ENCODE measurements at regions not wholly inside any gene's neighbourhood (a gene's known extent, or its start where the extent isn't known, plus 50 kb on each side); places are given as distances from the start of the nearest gene placed in this dataset.

DNA sequence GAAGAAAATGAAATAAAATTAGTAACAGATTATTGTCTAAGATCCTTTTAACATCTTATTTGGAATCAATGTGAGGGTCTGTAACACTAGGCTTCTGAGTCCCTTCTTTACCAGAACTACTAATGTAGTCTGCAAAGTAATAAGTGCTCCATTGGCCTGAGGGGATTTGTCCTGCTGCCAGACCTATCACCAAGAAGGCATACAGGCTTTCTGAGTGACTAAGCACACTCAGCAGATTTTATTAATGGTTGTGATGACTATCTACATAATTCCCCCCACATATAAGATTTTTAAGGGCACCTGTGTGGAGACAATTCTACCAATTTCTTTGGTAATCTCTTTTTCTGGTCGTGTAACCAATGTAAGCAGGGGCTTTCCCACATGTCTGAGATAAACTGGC lies 365.0 kb upstream of the FAT3 start:
- no peak for DNase-seq

DNA sequence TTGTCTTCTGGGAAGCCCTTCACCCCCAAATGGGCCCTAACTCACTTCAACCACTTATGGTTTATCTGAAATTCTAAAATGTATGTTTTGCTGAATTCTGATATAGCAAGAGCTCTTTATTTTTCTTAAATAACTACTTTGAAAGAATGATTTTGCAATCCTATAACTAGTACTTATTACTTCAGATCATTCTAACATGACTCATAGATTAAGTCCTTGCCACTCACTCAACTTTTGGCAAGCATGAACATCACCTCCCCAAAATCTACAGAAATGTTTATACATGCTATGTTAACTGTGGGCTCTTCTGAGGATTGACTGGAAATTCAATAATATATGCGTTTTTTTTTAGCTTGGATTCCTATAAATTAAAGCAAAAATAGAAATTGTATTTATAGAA lies 367.4 kb upstream of the FAT3 start:
- DNase-seq, result no peak

DNA sequence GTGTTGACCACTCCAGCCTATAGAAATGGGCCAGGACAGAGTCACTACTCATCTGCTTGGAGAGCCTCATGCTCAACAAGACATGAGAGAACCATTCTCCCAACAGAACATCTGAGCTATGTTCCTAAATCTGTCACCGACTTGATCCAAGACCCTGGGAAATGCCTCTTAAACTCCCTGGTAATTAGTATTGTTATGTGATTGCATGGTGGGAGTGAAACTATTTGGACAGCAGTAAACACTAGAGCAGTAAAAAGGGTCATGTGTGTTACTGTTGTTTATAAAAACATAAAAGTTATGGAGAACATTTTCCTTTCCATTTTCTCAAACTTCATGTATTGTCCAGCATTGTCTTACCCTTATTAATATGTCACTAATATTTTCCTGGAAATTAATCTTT lies 369.8 kb upstream of the FAT3 start:
- DNase-seq, result no peak

DNA sequence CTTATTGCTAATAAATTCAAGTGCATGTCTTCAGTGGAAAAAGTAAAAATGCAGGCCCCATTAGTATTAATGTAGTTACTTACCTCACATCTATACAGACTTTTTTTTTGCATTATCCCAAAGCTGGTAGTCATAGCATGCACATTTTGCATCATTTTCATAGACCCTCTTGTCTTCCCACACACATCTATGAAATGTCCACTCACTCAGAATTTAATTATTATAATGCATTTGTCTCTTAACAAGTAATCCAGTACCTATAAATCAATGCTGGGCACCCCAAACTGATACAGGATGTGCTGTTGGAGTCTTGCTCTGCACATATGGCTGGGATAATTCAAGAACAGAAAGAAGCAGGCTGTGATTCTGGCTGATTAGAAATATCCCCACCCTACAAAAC lies 370.4 kb upstream of the FAT3 start:
- no peak for DNase-seq

DNA sequence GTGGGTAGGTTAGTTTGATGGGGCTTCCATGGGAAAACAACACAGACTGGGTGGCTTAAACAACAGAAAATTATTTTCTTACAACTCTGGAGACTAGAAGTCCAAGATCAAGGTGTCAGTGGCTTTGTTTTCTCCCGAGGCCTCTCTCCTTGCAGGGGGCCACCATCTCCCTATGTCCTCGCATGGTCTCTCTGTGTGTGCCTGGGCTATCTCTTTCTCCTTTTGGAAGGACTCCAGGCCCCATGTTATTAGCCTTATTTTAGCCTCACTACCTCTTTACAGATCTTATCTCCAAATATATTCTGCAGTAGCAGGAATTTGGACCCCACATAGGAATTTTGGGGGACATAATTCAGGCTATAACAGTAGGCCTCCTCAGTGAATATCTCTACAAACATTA lies 372.7 kb upstream of the FAT3 start:
- no peak for DNase-seq

DNA sequence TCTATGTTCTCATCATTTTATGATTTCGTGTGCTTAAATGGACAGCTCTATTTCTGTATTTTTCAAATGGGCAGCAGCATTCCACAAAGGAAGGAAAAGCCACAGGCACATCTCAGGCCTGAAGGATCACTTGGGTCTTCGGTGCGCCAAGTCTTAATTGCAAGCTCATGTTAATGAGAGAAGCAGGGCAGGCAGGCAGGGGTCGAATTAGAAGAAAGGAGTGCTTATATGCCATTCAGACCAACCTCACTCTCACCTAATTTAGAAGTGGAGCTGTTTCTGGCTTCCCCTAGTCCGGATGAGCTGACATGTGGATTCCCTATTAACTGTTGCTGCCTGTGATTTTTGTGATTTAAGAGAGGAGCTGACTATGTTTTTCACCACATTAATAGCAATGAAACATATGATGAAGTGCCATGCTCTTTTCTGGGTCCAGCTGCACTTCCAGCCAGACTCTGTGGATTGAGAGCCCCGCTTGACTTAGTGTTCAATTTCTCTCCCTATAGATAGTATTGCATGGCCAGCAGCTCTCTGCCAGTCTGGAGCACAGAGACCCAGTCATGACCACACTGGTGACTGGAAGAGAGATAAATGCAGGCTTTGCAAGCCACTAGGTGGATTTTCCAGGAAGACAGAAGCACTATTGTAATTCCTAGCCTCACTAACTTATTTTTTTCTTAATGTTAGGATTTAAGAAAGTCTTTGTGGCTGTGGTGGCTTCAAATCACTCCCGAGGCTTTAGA lies 373.9 kb upstream of the FAT3 start:
- peak; percentile 43 for DNase-seq

DNA sequence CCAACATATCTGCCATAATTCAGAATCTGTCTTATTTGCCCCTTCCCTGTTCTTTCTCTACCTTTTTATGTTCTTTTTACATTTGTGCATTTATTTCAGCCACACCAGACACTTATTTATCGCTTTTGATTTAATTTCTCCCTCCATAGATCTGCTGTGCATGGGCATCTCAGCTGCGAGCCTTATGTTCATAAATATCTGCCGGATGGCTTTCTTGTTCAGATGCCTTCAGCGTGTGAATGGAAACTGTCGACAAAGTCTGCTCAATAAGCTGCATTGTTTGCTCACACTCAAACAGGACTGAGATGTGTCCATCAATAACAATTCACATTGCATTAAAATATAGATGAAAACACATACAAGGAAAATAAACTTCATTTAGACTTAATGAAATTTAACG lies 374.6 kb upstream of the FAT3 start:
- no peak for DNase-seq

DNA sequence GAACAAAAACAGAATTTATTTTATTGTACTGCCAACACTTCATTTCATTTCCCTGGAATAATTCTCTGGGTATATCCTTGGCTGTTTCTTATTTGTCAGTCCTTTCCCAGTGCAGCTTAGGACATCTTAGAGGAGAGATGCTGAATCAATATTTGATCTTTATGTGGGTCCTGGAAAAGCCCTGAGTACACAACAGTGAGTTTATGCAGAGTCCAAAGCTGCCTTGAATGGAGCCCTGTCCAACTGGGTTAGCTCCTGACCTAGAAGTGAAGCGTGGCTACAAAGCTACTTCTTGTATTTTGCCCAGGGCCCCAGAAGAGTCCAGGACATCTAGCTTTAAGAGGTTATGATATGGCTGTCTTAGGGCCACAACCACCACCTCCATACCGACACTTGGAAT lies 378.0 kb upstream of the FAT3 start:
- no peak for DNase-seq

DNA sequence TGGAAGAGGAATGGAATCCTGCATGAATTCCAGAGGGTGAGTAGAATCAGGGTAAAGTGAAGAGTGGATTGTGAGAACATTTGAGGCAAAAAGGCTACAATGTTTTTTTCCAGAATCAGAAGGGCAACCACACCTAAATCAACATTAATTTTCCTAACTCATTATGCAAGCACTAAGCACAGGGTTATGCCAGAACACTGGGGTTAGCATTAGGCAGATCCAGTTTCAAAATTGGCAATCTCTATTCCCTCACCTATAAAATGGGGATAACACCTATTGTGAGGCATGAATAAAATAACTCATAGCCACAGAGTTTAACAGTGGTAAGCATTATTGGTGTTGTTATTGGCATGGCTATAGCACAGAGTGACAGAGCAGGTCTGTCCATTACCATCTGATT lies 378.6 kb upstream of the FAT3 start:
- no peak for DNase-seq

DNA sequence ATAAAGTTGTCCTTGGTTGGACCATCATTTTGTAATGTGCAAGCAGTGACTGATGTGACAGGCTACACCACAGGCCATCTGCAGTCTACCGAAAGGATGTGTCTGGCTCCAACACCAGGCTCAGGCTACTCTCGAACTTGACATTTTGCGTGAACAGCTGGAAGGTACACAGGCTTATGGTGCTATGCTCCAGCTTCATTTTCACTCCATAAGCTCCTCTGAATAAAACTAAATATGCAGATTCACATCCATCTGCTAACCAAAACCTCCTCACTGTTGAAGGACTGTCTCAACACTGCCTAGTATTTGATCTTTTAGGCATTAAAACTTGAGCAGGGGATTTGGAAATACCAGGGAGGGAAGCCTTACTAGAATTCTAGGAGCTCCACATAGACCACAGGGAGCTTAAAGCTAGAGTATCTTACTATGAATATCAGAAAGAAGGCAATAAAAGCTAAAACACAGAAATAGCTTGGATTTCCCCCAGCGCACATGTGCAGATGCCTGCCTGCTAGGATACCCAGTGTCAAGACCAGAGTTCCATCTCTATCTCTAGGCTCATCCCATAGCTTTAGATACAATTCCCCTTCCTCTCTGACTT lies 383.9 kb upstream of the FAT3 start:
- DNase-seq, result no peak

DNA sequence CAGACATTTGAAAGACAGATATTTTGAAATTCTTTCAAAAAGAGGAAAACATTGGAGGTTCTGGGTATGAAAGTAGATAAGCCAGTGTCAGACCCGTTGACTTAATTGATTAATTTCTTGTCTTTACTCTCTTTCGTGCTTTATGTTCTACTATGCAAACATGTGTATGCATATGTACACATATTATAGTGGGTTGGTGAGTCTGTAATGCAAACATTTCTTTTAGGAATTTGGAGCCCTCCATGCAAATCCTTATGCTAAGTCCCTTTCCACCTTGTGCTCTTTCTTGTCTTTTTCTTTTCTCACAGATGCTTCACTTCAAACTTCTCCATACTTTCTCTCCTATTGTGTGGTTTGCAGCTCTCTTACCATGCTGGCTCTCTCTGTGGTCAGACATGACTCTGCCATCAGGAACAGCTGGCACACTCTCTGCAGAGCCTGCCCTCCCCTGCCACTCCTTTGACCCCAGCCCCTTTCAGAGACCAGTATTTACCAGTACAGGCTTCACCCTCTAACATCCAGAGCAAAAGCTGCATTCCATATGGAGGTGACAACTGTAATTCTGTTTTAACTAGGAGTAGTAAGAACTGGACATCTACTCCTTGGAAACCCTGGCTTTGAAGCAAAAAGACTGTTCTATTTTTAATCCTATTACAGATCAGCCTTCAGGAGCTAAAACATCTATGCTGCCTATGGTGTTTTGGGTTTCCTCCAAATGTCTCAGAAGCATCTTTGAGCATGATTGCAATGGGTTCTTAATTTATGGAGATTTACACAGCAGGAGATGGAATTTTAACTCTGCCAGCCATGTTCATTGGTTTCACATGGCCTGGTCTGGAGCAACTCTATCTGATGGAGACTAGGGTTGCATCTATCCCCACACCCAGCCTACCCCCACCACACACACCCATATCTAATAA lies 386.9 kb upstream of the FAT3 start:
- DNase-seq, result no peak

DNA sequence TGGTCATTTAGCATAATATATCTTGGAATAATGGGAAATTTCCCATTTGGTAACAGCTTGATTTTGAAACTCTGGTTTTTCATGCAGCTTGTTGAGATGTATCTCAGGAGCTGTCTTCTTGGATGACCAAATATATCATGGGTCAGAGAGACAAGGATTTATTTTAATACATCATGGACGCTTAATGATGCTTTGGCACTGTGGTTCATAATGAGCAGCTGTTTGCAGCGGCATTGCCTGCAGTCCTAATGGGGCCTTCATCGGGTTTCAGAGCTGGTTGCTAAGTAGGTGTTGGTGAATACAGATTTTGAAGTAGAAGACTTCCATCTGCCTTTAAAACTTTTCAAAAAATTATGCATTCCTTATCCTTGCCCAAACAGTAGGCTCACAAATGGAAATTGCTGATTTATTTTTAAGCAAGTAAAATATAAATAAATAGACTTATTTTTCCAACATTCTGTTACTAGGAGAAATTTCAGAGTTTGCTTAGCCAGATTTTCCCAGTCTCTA lies 389.5 kb upstream of the FAT3 start:
- DNase-seq, result no peak

DNA sequence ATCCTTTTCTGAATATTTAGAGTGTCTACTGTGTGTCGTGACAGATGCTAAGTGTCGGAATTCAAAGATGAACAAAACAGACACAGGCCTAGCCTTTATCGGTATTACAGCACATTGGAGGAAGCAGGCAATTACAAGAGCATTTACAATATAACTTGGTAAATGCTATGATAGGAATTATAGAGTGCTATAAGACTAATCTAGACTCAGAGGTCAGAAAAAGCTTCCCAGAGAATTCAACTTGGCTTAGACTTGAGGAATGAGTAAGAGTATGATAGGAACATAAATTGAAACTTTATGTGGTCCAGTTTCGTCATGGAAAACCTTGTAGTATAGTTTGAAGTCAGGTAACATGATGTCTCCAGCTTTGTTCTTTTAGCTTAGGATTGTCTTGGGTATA lies 395.7 kb upstream of the FAT3 start:
- DNase-seq, result no peak

DNA sequence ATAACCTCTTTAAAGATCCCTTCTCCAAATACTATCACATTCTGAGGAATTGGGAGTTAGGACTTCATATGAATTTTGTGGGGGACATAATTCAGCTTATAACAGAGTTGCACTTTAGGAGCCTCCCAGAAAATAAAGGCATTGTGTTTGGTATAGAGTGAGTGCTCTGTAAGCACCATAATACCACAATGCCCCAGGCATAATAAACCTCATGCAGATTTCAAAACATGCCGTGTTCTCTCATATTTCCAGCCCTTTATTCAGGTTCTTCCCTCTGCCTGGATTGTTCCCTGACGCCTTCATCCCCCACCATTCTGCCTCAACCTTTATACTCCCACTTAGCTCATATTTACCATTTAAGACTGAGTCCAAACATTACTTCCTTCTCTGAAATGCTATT lies 398.8 kb upstream of the FAT3 start:
- DNase-seq, result no peak

DNA sequence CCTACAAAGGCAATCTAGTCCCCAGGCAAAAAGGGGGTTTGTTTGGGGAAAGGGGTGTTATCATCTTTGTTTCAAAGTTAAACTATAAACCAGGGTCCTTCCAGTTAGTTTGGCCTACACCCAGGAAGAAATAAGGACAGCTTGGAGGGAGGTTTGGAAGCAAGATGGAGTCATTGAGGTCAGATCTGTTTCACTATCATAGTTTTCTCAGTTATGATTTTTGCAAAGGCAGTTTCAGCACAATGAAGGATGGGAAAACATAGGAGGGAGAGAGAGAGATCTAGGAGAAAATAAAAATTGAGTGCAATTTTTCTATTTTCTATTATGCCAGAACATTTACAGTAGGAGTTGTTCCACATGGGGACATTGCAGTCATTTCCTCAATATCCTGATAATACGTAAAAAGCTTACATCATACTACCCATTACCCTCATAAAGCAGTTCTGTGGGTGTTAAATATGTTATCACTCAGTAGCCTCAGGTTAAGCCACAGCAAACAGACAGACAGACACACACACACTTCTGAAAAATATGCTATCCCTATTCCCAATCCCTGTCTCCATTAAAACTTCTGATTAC lies 401.3 kb upstream of the FAT3 start:
- no peak for DNase-seq

DNA sequence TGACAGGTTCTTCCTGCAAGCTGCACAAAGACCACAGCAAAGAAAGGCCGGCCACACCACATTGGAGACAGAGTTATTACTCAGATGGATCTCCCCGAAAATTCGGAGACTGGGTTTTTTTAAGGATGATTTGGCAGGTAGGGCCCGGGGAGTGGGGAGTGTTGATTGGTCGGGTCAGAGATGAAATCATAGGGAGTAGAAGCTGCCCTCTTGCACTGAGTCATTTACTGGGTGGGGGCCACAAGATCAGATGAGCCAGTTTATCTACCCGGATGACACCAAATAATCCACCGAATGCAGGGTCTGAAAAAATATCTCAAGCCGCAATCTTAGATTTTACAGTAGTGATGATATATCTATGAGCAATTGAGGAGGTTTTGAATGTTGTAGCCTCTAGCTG lies 401.8 kb upstream of the FAT3 start:
- DNase-seq, result no peak

DNA sequence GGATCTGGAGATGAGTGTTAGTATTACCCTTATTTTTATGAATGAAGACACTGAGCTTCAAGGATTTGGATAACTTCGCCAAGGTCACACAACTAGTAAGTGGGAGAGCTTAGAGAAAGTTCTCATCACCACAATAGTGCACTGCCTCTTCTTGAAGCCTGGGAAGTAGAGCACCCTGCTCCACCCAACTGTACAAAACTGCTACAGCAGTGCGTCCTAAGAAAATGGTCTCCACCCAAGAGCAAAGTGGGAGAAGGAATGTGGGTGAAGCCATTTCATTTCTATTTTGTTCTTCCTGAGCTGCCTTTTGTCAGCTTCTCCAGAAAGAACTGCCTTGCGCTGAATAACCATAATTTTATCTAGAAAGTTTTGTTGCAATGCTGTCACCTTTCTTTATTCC lies 403.9 kb upstream of the FAT3 start:
- DNase-seq, result no peak

DNA sequence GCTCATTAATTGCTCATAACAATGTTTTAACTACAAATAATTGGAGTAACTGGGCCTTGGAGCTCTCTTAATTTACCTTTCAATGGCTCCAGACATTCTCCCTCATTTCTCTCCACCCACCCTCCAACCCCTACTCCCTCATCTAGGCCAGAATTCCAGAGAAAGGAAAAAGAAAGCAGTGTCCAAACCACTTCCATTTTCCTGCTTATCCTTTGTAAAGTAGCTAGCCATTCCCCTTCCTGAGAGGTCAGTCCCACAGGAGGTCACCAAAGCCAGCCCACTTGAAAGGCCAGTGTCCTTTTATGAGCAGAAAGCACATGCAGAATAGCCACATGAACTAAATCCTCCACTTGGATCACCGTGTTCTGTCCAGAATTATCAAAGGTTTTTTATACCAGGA lies 404.8 kb upstream of the FAT3 start:
- no peak for DNase-seq

DNA sequence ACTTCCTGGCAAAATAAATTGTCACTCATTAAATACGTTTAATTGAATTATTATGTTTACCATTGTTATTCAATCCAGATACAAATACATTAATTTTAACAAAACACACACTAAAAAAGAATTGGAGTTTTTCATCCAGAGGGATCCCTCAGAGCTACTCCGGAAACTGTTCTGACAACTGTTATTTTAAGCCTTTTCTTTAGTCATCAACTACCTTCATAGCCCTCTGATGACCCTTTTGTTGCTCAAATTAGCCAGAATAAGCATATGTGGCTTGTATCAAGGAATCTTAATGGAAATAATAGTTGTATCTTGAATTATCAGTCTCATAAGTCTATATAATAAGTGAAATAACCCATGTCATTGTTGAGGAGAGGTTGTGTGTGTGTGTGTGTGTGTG lies 405.4 kb upstream of the FAT3 start:
- DNase-seq, result no peak

DNA sequence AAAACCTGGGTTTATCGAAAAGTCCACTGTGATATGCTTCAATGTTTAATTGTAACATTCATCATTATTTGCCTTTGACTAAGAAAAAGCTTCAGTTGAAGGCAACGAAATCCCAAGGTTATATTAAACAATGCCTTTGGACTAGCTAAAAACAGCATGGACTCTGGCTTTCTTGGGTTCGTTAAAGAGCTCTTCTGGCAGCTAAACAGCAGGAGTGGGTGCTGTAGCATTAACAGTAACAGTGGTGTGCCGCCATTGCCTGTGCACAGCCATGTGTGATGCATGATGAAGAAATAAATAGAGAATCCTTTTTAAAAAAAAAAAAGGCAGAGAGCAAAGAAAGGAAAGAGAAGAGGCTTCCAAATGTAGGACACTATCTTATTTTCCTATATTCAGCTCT lies 406.6 kb upstream of the FAT3 start:
- DNase-seq, result no peak

DNA sequence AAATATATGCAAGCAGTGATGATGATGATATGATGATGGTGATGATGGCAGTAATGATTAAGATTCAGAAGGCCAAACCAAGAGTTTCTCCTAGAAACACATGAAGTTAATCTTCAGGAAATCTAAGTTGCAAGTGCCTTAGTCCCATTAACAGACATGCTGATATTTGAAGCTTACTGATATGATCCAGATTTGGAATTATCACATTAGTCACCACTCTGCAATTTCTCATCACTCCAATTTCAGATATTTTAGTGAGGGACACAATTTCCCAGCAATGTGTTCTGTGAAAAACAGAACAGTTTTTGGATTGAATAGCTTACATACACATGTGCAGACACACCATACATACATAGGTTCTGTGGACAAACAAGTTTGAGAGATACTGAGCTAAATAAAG lies 411.4 kb upstream of the FAT3 start:
- DNase-seq, result no peak

DNA sequence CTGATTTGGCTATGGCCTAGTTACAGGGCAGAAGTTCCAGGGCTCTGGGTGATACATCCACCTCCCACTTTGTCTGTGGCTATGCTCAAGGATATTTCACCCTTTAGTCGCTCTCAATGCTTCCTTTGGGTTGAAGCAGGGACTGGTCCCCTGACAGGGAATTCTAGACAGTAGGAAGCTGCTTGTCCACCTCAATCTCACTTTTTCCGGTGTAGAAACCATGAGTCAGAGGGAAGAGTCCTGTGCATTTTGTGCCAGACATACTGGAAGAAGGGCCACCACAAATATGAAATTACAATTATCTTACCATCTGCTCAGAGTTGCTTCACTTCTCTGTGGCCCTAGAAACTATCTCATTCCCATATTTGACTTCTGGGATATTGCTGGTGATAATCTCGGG lies 413.7 kb upstream of the FAT3 start:
- no peak for DNase-seq

DNA sequence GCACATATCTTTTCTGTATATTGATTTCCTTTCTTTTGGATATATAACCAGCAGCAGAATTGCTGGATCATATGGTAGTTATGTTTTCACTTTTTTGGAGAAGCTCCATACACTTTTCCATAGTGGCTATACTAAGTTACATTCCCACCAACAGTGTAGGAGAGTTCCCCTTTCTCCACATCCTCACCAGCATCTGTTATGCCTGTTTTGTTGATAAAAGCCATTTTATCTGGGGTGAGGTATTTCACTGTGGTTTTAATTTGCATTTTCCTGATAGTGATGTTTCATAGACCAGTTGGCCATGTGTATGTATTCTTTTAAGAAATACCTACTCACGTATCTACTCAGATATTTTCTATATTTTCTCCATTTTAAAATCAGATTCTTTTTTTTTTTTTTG lies 419.3 kb upstream of the FAT3 start:
- DNase-seq, result no peak

Measured in hindlimb muscle (tissue), 1 donor.